Body of pancreas (tissue), 4 donors: ENCODE measurements at regions not wholly inside any gene's neighbourhood (a gene's known extent, or its start where the extent isn't known, plus 50 kb on each side); places are given as distances from the start of the nearest gene placed in this dataset. TPM values are rescaled to one million over a fixed set of nuclear protein-coding genes. Genes with fewer than 3 reads are reported as not detected.

Experiments used
- ATAC-seq: fragments of 150-250 bp; one replicate; pipeline ENCODE4 v1.9.1; 2016
- DNase-seq, 4 donors: peaks; one replicate each; pipeline ENCODE4 v3.0.0-alpha.2; 2019
- H3K27ac ChIP-seq, 4 donors: fragments of 200-600 bp; sonication (generic); 1 replicate in 3 of 4; 2 replicates in 1 of 4; pipeline versions ENCODE4 v1.5.1 to v1.6.1; 2016 to 2019; ENCODE audit warnings: mild to moderate bottlenecking in 1 of 4, mixed read lengths in 1 of 4, moderate library complexity in 1 of 4
- H3K27me3 ChIP-seq, 2 donors: fragments of 200-600 bp; sonication (generic); one replicate each; pipeline ENCODE4 v1.6.0; 2016; ENCODE audit warnings: mild to moderate bottlenecking in 1 of 2
- H3K36me3 ChIP-seq, 2 donors: fragments of 200-600 bp; sonication (generic); replicated peaks in 1 of 2; 2 replicates each; pipeline ENCODE4 v1.5.1; 2016; ENCODE audit warnings: low read depth in 2 of 2; ENCODE audit not compliant: insufficient read depth in 1 of 2
- H3K4me1 ChIP-seq: fragments of 200-600 bp; sonication (generic); one replicate; pipeline ENCODE4 v1.6.0; 2016
- H3K4me3 ChIP-seq, 2 donors: fragments of 200-600 bp; sonication (generic); 1 replicate in 1 of 2; 2 replicates in 1 of 2; pipeline ENCODE4 v1.5.1; 2016 to 2019
- H3K9me3 ChIP-seq, 3 donors: fragments of 200-600 bp; sonication (generic); 1 replicate in 2 of 3; 2 replicates in 1 of 3; pipeline ENCODE4 v1.5.1; 2016
- CTCF ChIP-seq, 7 experiments: fragments of 450-650 bp in 4 of 7; fragments of 200-600 bp in 3 of 7; sonication (generic) in 3 of 7; IDR thresholded peaks; one replicate each; pipeline ENCODE4 v1.5.1; 2016 to 2019; ENCODE audit warnings: antibody characterized with exemption in 7 of 7
- POLR2A ChIP-seq, 3 donors: fragments of 450-650 bp; IDR thresholded peaks; one replicate each; pipeline ENCODE4 v1.6.1; 2016; ENCODE audit warnings: antibody characterized with exemption in 3 of 3, mild to moderate bottlenecking in 2 of 3
- WGBS, 2 donors: methylation state at CpG; one replicate each; pipeline ENCODE4 v1.1.5; 2017; 5-methylcytosine and 5-hydroxymethylcytosine counted together
- intact Hi-C: fragments of 100-400 bp; cut with DNase I; formaldehyde crosslinking; loops from one replicate; pipeline ENCODE4 v1.15.1; 2023
- small RNA-seq: library from RNA; depleted of rRNA; stranded (forward); fragments of <200 nt; gene quantifications from one replicate; pipeline ENCODE3, GENCODE V24; 2016

- TF ChIP-seq POLR2A (IDR thresholded peaks at IDR 0.05): no peak
- no peak for TF ChIP-seq CTCF (IDR thresholded peaks at IDR 0.05)
- Histone ChIP-seq H3K27ac (no peak overlapping the region), H3K4me1 (no peaks in the 10 kb centered on the region), H3K4me3 (no peak overlapping the region), H3K36me3 (no peaks in the 10 kb centered on the region), H3K9me3 (no peaks in the 10 kb centered on the region), H3K27me3 (no peaks in the 10 kb centered on the region)
- ATAC-seq (no peak), DNase-seq (no peak)
- intact Hi-C loops: no loop called here
- 15 to 34% methylated on average over 1 of the region's 1 CpG for WGBS, 2 donors
Observed at GRCh38 chr12:74476234-74476633, 61.4 kb upstream of the ATXN7L3B start.

- WGBS, 2 donors: 52 to 60% methylated on average over 2 of the region's 2 CpGs
- no peaks in the 10 kb centered on the region for H3K36me3 ChIP-seq
- no peak overlapping the region for H3K4me3 ChIP-seq
- no peaks in the 10 kb centered on the region for H3K4me1 ChIP-seq
- no peaks in the 10 kb centered on the region for H3K9me3 ChIP-seq
- H3K27me3 ChIP-seq: no peaks in the 10 kb centered on the region
- intact Hi-C loops: no loop called here
- H3K27ac ChIP-seq: no peak overlapping the region
- TF ChIP-seq CTCF (IDR thresholded peaks at IDR 0.05) (no peak), POLR2A (IDR thresholded peaks at IDR 0.05) (no peak)
- no peak for ATAC-seq
- no peak for DNase-seq
Observed at GRCh38 chr12:74481078-74481477, 56.6 kb upstream of the ATXN7L3B start.

GRCh38 chr12:74482115-74482514 is 55.5 kb upstream of the ATXN7L3B start:
- Histone ChIP-seq H3K4me1 (no peaks in the 10 kb centered on the region), H3K36me3 (no peaks in the 10 kb centered on the region), H3K4me3 (no peak overlapping the region), H3K9me3 (no peaks in the 10 kb centered on the region), H3K27me3 (no peaks in the 10 kb centered on the region), H3K27ac (no peak overlapping the region)
- ATAC-seq: no peak
- intact Hi-C loops: no loop called here
- no peak for TF ChIP-seq CTCF (IDR thresholded peaks at IDR 0.05)
- TF ChIP-seq POLR2A (IDR thresholded peaks at IDR 0.05): no peak
- DNase-seq: no peak

DNA sequence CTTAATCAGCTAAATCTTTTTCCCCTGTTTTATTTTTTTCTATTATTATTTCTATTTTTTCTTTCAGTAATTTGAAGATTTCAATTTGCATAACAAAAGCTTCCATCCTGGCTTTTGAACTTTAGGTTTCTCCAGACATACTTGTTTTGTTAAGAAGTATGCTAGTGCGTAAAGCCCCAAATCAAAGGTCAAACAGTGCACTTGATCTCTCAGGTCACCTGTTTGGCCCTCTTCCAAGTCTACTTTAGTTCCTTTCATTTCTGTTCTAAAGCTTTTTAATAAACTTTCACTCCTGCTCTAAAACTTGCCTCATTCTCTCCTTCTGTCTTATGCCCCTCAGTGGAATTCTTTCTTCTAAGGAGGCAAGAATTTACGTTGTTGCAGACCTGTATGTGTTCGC is 54.6 kb upstream of the ATXN7L3B start:
- DNase-seq: no peak
- no peak for ATAC-seq
- no peaks in the 10 kb centered on the region for H3K27me3 ChIP-seq
- no peaks in the 10 kb centered on the region for H3K9me3 ChIP-seq
- H3K36me3 ChIP-seq: no peaks in the 10 kb centered on the region
- 52 to 55% methylated on average over 3 of the region's 3 CpGs for WGBS, 2 donors
- no peak overlapping the region for H3K4me3 ChIP-seq
- intact Hi-C loops: no loop called here
- no peaks in the 10 kb centered on the region for H3K4me1 ChIP-seq
- no peak overlapping the region for H3K27ac ChIP-seq
- TF ChIP-seq CTCF (IDR thresholded peaks at IDR 0.05): no peak
- no peak for TF ChIP-seq POLR2A (IDR thresholded peaks at IDR 0.05)

Small RNA genes lying in the stretch of these regions (small RNA-seq; reads per million reads assigned to genes)
- gene AC090502.2 (not detected), gene RF00096 (not detected), gene RNU6-1012P (not detected)
